NCI-H1436 treated with DMSO at 0.1 percent for 48 hours (cell line): ENCODE measurements at regions not wholly inside any gene's neighbourhood (a gene's known extent, or its start where the extent isn't known, plus 50 kb on each side); places are given as distances from the start of the nearest gene placed in this dataset.

ENCODE experiments used
- DNase-seq: peaks from one replicate; lab custom pipeline; 2025; lab: John Stamatoyannopoulos, UW

GRCh38 chr15:70491201-70491621 is 272.1 kb downstream of the UACA start:
- DNase-seq: no peak

DNA sequence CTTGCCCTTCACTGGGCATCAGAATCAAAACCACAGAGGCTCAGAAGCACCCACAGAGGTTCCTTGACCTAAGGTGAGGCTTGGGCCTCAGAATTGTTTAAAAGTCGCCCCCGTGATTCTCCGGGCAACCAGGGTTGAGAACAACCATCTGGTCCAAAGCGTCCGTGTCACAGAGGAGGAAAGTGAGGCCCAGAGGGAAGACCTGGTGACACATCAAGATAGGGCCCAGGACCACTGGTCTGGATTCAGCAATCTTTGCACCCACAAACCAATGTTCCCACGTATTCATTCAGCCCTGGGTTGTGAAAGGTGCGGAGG is 272.6 kb downstream of the UACA start:
- no peak for DNase-seq

GRCh38 chr15:70490148-70490837 is 273.1 kb downstream of the UACA start:
- DNase-seq: no peak

GRCh38 chr15:70488941-70489848 is 274.2 kb downstream of the UACA start:
- no peak for DNase-seq

- DNase-seq: no peak
Measured at GRCh38 chr15:70488002-70488605, 275.3 kb downstream of the UACA start.

DNA sequence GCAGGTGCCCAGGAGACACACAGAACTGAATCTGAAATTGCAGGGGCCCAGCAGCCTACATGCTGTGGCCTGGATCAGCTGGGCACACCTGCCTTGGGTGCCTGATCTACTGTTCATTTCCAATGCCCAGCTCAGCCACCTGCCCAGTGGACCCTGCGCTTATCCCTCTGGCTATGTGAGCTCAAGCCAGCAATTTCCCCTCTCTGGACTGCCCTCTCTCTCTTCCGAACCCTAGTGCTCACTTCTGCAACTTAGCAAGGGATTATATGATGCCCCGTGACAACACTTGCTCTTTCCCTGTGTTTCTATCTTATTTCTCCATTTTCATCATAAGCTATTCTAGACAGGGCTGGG is 276.0 kb downstream of the UACA start:
- no peak for DNase-seq

DNA sequence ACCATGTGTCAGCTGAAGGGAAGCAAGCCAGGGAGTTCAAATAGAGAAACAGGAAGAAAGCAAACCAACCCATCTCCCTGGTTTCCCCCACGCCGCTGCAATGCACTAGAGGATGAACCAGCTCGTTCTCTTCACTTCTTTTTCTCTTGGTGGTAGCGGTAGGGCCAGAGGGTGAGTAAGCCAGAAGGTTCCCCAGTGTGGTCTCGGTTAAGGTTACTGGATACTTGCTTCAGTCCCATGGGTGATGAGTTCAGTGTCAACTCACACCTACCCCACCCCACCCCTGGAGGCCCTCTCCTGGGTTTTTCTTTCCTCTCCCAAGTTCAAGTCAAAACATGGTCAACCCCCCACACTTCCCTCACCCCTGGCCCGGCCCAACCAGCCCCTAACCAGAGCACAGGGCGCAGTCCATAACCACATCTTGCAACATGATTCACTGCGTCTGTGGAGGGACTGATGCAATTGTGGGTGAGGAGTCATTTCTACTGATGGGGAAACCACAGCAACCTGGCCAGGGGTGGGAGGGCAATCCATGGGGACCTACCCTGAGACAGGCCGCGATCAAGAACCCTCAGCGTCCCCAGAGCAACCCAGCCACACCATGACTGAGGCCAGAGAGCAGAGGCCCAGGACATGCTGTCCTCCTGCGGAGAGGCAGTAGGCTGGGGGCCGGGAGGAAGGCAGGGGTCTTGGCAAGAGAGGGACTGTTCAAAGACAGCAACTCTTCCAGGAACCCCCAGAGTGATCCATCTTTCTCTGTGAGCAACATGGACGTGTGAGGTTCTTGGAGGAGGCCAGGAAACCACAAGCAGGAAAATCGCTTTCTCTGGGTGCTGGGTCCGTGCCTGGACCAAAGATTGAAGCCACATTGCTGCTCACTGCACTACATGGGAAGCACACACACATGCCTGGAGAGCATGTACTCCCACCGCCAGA is 276.6 kb downstream of the UACA start:
- no peak for DNase-seq

DNA sequence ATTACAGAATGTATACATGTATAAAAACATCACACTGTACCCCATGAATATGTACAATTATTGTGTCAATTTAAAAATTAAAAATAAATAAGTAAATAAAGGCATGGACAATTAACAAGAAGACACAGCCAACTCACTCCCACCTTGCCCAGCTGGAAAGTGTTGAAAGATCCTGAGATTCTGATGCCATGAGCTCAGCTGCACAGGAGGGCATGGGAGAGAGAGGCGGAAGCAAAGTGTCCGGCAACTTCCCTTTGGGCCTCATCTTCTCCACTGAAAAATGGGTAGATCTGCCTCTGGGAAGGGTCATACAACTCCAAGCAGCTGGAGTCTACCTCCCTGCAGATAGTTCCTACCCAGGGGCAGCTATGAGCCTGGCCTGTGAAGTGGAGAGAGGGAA is 277.3 kb downstream of the UACA start:
- DNase-seq: no peak

DNA sequence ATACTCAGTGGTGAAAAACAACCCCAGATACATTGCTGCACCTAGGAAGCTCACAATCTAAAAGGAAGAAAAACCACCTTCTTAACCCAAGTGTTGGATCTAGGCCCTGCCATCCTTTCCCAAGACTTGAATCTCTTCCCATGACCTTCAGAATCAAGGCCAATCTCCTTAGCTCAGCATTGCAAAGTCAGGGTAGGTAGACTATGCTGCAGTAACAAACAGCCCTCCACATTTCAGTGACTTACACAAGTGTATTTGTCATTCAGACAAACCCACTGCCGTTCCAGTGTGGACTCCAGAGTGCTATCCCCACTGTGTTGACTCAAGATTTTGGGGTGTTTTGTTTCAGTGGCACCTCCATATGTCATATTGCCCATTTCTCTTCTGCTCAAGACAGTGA is 278.4 kb downstream of the UACA start:
- no peak for DNase-seq

DNA sequence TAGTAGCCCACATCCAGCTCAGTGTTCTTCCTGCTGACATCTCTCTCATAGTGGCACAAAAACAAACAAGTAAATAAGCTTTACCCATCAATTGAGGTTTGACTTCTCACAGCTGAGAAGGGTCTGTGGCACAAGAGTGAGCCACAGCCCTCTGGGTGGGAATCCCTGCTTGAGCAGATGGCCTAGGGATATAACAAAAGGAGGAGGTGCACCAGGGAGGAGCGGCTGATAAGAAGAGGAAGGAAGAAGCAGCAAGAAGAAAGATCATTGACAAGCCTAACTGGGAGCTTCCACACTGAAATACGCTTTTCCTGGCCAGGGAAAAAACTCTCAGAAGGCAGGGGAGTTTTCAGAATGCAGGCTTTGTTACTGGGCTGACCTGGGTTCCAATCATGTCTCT is 279.8 kb downstream of the UACA start:
- DNase-seq: no peak

GRCh38 chr15:70480196-70480856 is 283.0 kb downstream of the UACA start:
- no peak for DNase-seq

DNA sequence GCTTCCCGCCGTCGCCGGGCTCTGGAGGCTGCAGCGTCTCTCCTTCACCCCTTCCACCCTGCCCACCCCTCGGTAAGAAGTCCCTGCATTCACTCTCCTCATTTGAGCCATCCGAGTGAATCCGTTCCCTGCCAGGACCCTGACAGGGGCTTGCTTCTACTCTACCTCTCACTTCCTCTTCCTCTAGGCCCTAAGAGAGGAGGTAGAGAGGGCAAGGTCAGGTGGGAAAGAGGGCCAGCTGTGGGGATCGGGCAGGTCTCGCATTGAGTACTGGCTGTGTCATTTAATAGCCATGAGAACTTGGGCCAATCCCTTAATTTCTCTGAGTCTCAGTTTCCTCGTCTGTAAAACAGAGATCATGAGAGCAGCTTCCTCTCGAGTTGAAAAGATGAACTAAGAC is 283.6 kb downstream of the UACA start:
- DNase-seq: no peak

DNA sequence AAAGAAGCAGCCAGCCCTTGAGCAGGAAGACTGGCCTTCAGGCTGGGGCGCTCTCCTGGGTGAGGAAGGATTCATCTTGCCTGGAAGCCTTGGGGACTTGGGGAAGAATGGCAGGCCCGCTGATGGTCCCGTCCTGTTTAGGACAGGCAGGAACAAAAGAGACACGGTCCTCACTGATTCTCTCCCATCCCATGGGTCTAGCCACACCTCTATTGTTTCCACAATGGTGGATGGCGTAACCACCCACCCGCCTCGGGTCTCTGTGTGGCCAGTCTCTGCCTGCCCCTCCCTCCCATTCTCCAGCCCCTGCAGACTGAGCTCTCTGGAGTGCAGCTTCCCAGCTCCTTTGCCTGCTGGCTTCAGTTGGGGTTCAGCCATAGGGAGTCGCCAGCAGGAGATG is 284.3 kb downstream of the UACA start:
- no peak for DNase-seq

GRCh38 chr15:70478251-70478990 is 284.9 kb downstream of the UACA start:
- DNase-seq: no peak

- no peak for DNase-seq
Measured at GRCh38 chr15:70477750-70478250, 285.6 kb downstream of the UACA start.

GRCh38 chr15:70476441-70476840 is 286.9 kb downstream of the UACA start:
- no peak for DNase-seq

DNA sequence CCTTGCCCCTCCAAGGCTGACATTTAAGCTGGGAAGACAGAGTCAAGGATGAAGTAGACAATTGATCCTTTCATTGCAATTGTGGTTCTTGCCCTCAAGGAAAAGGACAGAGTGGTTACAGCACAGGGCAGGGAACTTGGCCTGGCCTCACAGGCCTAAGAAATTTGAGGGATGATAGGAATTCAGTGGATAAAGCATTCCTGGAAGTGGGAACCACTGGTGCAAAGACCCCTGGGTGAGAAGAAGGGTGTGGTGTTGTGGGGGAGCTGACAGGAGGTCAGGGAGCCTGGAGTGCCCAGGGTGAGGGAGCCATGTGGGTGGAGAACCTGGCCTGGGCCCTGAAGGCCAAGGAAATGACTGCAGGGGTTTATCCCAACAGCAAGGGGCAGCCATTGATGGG is 287.4 kb downstream of the UACA start:
- no peak for DNase-seq

DNA sequence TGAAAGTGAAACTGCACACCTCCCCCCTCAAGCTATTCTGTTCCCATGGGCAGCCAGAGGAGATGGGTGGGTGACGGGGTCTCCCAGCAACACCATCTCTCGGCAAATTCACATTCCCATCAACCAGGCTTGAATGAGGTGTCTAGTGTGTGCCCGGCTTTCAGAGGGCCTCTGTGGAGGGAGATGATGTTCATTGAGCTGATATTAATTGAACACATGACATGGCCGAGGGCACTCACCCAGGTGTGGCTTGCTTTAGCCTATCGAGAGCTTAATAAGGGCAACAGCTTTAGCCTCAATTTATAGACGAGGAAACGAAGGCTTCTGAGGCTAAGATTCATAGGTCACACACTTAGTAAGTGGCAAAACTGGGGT is 288.0 kb downstream of the UACA start:
- DNase-seq: no peak

DNA sequence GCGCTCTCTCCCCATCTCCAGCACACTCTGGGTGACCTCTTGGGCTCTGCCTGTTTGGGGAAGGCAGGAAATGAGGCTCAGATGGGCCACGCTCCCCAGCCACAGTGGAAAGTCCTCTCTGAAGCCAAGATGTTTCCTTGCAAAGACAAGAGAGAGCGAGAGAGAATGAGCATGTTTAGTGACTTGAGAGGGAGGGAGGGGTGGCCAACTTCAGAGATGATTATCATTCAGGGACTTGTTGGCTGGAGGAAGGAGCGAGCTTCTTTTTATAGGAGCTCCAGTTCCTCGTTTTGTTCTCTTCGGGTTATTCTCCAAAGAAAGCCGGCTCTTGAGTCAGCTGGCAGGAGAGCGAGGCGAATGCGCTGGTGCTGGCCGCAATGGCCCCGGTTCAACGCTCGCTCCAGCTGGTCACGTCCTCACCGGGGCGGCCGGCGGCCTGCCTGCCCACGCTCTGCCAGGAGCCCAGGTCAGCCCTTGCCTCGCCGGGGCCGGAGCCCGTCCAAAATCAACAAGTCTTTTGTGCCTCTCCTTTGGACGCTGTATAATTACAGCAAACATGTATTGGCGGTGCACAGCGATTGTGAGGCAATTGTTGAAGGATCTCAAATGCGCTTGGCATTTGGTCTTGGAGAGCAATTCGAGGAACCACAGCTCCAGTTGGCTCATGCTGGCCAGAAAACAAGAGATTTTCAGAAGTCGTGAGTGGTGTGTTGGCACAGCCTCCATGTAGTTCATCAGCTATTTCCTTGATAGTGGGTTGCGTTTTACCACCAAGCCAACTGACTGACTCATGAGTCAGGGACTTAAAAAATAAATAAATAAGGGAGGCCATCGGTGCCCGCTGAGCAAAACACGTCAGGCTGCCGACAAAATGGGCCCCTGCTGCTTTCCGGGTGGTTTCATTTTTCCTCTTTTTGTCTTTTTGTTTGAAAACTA is 288.6 kb downstream of the UACA start:
- no peak for DNase-seq
